IMR-90 (cell line): ENCODE measurements at regions not wholly inside any gene's neighbourhood (a gene's known extent, or its start where the extent isn't known, plus 50 kb on each side); places are given as distances from the start of the nearest gene placed in this dataset.

Source experiments
- ATAC-seq: fragments of 200-7000 bp; cut with Tn5 transposase; 2 replicates; pipeline ENCODE4 v1.9.1; 2020; ENCODE audit warnings: low read depth, mild to moderate bottlenecking, moderate library complexity
- BruUV-seq: library from RNA; stranded (reverse); fragments of 400-500 nt; replicated peaks from 2 replicates; lab custom pipeline; 2021; lab: Mats Ljungman, UMichigan
- CTCF ChIA-PET: fragments of 300-600 bp; formaldehyde crosslinking; extraction: SDS; loops from one replicate; lab custom pipeline; 2021; ENCODE audit warnings: antibody characterized with exemption; lab: Yijun Ruan, JAX
- POLR2A ChIA-PET: fragments of 300-600 bp; sonication (Branson Sonifier 250); formaldehyde crosslinking; loops from one replicate; lab custom pipeline; 2022; ENCODE audit warnings: antibody characterized with exemption; ENCODE audit not compliant: unreplicated experiment; lab: Charles Lee
- DNase-seq: peaks from one replicate; pipeline ENCODE4 v3.0.0; 2013
- H2AFZ ChIP-seq: replicated peaks from 2 replicates; pipeline ENCODE3; 2013; ENCODE audit warnings: low read length, mild to moderate bottlenecking; ENCODE audit not compliant: poor library complexity
- H2AK5ac ChIP-seq: 2 replicates; pipeline ENCODE4 v1.6.1; 2013; ENCODE audit warnings: low read depth, low read length, inconsistent platforms
- H2AK9ac ChIP-seq: replicated peaks from 2 replicates; pipeline ENCODE3; 2013; ENCODE audit warnings: mild to moderate bottlenecking, low read depth, low read length, moderate library complexity; ENCODE audit not compliant: poor library complexity
- H2BK120ac ChIP-seq: 2 replicates; pipeline ENCODE4 v1.6.1; 2013; ENCODE audit warnings: low read depth, low read length, inconsistent platforms
- H2BK15ac ChIP-seq: 3 replicates; pipeline ENCODE4 v1.6.1; 2013; ENCODE audit warnings: low read depth, low read length, inconsistent platforms
- H2BK20ac ChIP-seq: 2 replicates; pipeline ENCODE4 v1.6.1; 2013; ENCODE audit warnings: low read depth, mild to moderate bottlenecking, inconsistent platforms, low read length, moderate library complexity
- H2BK5ac ChIP-seq: 2 replicates; pipeline ENCODE4 v1.6.1; 2013; ENCODE audit warnings: mild to moderate bottlenecking, low read depth, low read length, inconsistent platforms; ENCODE audit not compliant: poor library complexity, severe bottlenecking
- H3K14ac ChIP-seq: replicated peaks from 2 replicates; pipeline ENCODE4 v1.6.1; 2013; ENCODE audit warnings: low read depth, low read length, inconsistent platforms
- H3K18ac ChIP-seq: 2 replicates; pipeline ENCODE4 v1.6.1; 2013; ENCODE audit warnings: low read depth, low read length, control low read depth
- H3K23ac ChIP-seq: 2 replicates; pipeline ENCODE4 v1.6.1; 2013; ENCODE audit warnings: low read depth, low read length, inconsistent platforms
- H3K27ac ChIP-seq: 2 replicates; pipeline ENCODE4 v1.5.1; 2013; ENCODE audit warnings: mild to moderate bottlenecking, control low read depth, low read length; ENCODE audit not compliant: insufficient read depth
- H3K27me3 ChIP-seq: 2 replicates; pipeline ENCODE4 v1.6.1; 2013; ENCODE audit warnings: low read length; ENCODE audit not compliant: control insufficient read depth, insufficient read depth
- H3K36me3 ChIP-seq: 2 replicates; pipeline ENCODE4 v1.6.1; 2013; ENCODE audit warnings: low read length, mixed read lengths; ENCODE audit not compliant: control insufficient read depth, insufficient read depth
- H3K4ac ChIP-seq: 2 replicates; pipeline ENCODE4 v1.6.1; 2013; ENCODE audit warnings: low read depth, low read length, inconsistent platforms
- H3K4me1 ChIP-seq: 2 replicates; pipeline ENCODE4 v1.6.1; 2013; ENCODE audit warnings: low read length, mixed read lengths; ENCODE audit not compliant: control insufficient read depth, insufficient read depth
- H3K4me2 ChIP-seq: 2 replicates; pipeline ENCODE4 v1.6.1; 2013; ENCODE audit warnings: low read depth, mild to moderate bottlenecking, control low read depth, low read length, moderate library complexity
- H3K4me3 ChIP-seq: 2 replicates; pipeline ENCODE4 v1.5.1; 2013; ENCODE audit warnings: low read depth, mild to moderate bottlenecking, control low read depth, low read length, moderate library complexity; ENCODE audit not compliant: insufficient read depth
- H3K56ac ChIP-seq: 2 replicates; pipeline ENCODE4 v1.6.1; 2013; ENCODE audit warnings: low read length, inconsistent platforms; ENCODE audit not compliant: insufficient read depth; ENCODE audit errors: extremely low read depth
- H3K79me1 ChIP-seq, 2 experiments: 2 replicates each; pipeline ENCODE4 v1.6.1; 2013; ENCODE audit warnings: low read length in 2 of 2, inconsistent platforms in 1 of 2, low read depth in 1 of 2
- H3K9ac ChIP-seq: 2 replicates; pipeline ENCODE4 v1.6.1; 2013; ENCODE audit warnings: low read depth, low read length, control low read depth
- H3K9me1 ChIP-seq: 2 replicates; pipeline ENCODE4 v1.6.1; 2013; ENCODE audit warnings: low read length, inconsistent platforms; ENCODE audit not compliant: insufficient read depth
- H3K9me3 ChIP-seq: 2 replicates; pipeline ENCODE4 v1.6.1; 2013; ENCODE audit warnings: low read length; ENCODE audit not compliant: control insufficient read depth, insufficient read depth
- H4K20me1 ChIP-seq: 2 replicates; pipeline ENCODE4 v1.6.1; 2013; ENCODE audit warnings: low read length, inconsistent platforms; ENCODE audit not compliant: insufficient read depth
- H4K5ac ChIP-seq: 2 replicates; pipeline ENCODE4 v1.6.1; 2013; ENCODE audit warnings: mild to moderate bottlenecking, low read depth, low read length, control low read depth
- H4K8ac ChIP-seq, 2 experiments: 2 replicates each; pipeline ENCODE4 v1.6.1; 2013; ENCODE audit warnings: low read depth in 2 of 2, low read length in 2 of 2, control low read depth in 1 of 2, inconsistent platforms in 1 of 2
- H4K91ac ChIP-seq: 2 replicates; pipeline ENCODE4 v1.6.1; 2013; ENCODE audit warnings: low read depth, low read length, inconsistent platforms; ENCODE audit not compliant: insufficient read depth
- CTCF ChIP-seq: conservative IDR thresholded peaks from 2 replicates; pipeline ENCODE4 v1.5.1; 2012; ENCODE audit warnings: mild to moderate bottlenecking, low read depth, low read length, improper control_type of control experiment
- ELK1 ChIP-seq: fragments of 150-350 bp; IDR thresholded peaks from 2 replicates; pipeline ENCODE4 v1.6.1; 2016; ENCODE audit warnings: low read depth, mild to moderate bottlenecking, low read length, moderate library complexity, borderline replicate concordance
- RCOR1 ChIP-seq: IDR thresholded peaks from 2 replicates; pipeline ENCODE4 v1.6.1; 2012; ENCODE audit warnings: mild to moderate bottlenecking, low read length, improper control_type of control experiment; ENCODE audit not compliant: insufficient replicate concordance
- WGBS, 2 experiments: methylation state at CpG; one replicate each; pipeline versions ENCODE4 v1.1.5 to v1.1.7; 2013; ENCODE audit warnings: missing lambda C conversion rate in 2 of 2; ENCODE audit not compliant: insufficient read length in 1 of 2; ENCODE audit errors: extremely low coverage in 2 of 2; 5-methylcytosine and 5-hydroxymethylcytosine counted together
- dilution Hi-C: fragments of 300-500 bp; cut with HindIII; formaldehyde crosslinking; loops from one replicate; pipeline ENCODE4 v1.14.3; 2018; ENCODE audit warnings: low sequenced_read_pairs; ENCODE audit not compliant: unreplicated experiment
- in situ Hi-C: fragments of 300-500 bp; cut with MboI; formaldehyde crosslinking; loops from 3 replicates; pipeline ENCODE4 v1.14.3; 2019; ENCODE audit warnings: low sequenced_read_pairs, inconsistent platforms, mixed read lengths
- intact Hi-C: fragments of 100-400 bp; cut with micrococcal nuclease; formaldehyde crosslinking; loops from 2 replicates; pipeline ENCODE4 v1.10.0; 2022

DNA sequence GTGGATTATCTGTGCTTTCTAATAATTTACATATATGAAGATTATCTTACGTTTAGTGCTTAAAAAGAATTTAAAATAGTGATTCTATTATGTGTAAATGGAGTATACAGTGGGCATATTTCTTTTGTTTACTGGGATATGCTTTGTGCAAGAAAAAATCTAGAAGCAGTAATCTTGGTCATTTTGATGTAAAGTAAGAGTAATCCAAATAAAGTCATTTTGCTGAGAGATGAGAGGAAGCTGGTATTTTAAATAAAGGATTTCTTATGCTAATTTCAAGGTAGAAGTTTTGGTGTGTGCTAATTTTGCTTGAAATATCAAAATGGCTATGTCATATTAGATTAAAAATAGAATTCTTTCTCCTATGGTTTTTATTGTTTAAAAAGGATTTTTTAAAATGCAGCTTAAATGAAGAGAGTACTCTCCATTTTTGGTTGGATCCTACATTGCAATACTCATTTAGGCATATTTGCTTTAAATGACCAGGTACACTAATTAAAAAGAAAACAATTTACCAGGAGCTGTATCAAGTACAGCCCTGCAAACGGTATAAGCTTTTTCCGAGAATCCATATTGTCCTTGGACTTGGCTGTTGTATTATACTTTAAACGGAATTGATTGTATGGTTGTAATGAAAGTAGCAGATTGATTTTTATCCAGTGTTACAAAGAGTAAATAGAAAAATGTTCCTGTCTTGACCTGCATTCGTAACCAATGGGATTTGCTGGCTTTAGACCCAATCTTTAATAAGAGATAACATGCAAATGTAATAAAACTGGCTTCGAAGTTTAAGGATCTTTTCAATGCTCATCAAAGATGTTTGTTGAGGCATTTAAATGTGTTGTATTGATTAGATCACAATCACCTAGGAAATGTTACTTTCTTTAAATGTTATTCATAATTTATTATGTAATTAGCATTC, 574.7 kb downstream of the USP25 start:
- H3K9me1 ChIP-seq: no peaks in the 10 kb centered on the region
- no peak overlapping the region for H2AK9ac ChIP-seq
- dilution Hi-C loops: no loop called here
- no peaks in the 10 kb centered on the region for H4K20me1 ChIP-seq
- in situ Hi-C loops: no loop called here
- H2BK15ac ChIP-seq: no peak overlapping the region
- no peak overlapping the region for H3K4ac ChIP-seq
- no peak overlapping the region for H3K23ac ChIP-seq
- no peak overlapping the region for H3K56ac ChIP-seq
- H4K8ac ChIP-seq: no peak overlapping the region
- no peak overlapping the region for H3K9ac ChIP-seq
- no peak overlapping the region for H2BK120ac ChIP-seq
- H3K4me2 ChIP-seq: no peak overlapping the region
- no peaks in the 10 kb centered on the region for H3K27me3 ChIP-seq
- DNase-seq (no peak), ATAC-seq (no peak)
- no peaks in the 10 kb centered on the region for H3K36me3 ChIP-seq
- no peak overlapping the region for H3K4me3 ChIP-seq
- intact Hi-C loops: no loop called here
- no TSS peak for BruUV-seq
- TF ChIP-seq RCOR1 (no peak), ELK1 (no peak), CTCF (no peak)
- H3K9me3 ChIP-seq: no peaks in the 10 kb centered on the region
- CTCF ChIA-PET: no interaction called here
- H3K4me1 ChIP-seq: no peaks in the 10 kb centered on the region
- H2BK5ac ChIP-seq: no peak overlapping the region
- H3K27ac ChIP-seq: no peak overlapping the region
- H3K79me1 ChIP-seq: no peaks in the 10 kb centered on the region
- no peak overlapping the region for H3K18ac ChIP-seq
- H3K14ac ChIP-seq: no peak overlapping the region
- no peak overlapping the region for H2AK5ac ChIP-seq
- H4K91ac ChIP-seq: no peak overlapping the region
- H2AFZ ChIP-seq: no peak overlapping the region
- no peak overlapping the region for H2BK20ac ChIP-seq
- no peak overlapping the region for H4K5ac ChIP-seq
- POLR2A ChIA-PET: no interaction called here
- WGBS, 2 experiments: no CpG with 5 or more reads among the region's 6 CpGs
